SK-N-MC (cell line): ENCODE measurements at regions not wholly inside any gene's neighbourhood (a gene's known extent, or its start where the extent isn't known, plus 50 kb on each side); places are given as distances from the start of the nearest gene placed in this dataset.

Experiments used
- DNase-seq: peaks from one replicate; pipeline ENCODE4 v3.0.0-alpha.2; 2011; ENCODE audit warnings: low read depth, low spot score
- H3K27ac ChIP-seq: fragments of 200-600 bp; sonication (generic); 2 replicates; pipeline ENCODE4 v1.5.1; 2016; ENCODE audit warnings: mixed run types
- H3K36me3 ChIP-seq: fragments of 200-600 bp; sonication (generic); 2 replicates; pipeline ENCODE4 v1.6.1; 2017; ENCODE audit warnings: antibody characterized with exemption, low read length, mixed read lengths; ENCODE audit not compliant: insufficient read depth
- H3K4me3 ChIP-seq: fragments of 200-600 bp; sonication (generic); 2 replicates; pipeline ENCODE4 v1.5.1; 2016
- H3K9ac ChIP-seq: fragments of 200-600 bp; sonication (generic); 2 replicates; pipeline ENCODE4 v1.8.0; 2017; ENCODE audit warnings: mixed run types, mixed read lengths; ENCODE audit not compliant: insufficient read length
- H3K9me3 ChIP-seq: fragments of 200-600 bp; sonication (generic); 2 replicates; pipeline ENCODE4 v1.6.1; 2017; ENCODE audit warnings: low read depth, mild to moderate bottlenecking, antibody characterized with exemption, low read length, moderate library complexity, mixed read lengths
- EZH2 ChIP-seq: fragments of 200-600 bp; sonication (generic); IDR thresholded peaks from one replicate; pipeline ENCODE4 v1.6.1; 2017; ENCODE audit warnings: antibody characterized with exemption
- FOXP2 ChIP-seq: optimal IDR thresholded peaks from 2 replicates; pipeline ENCODE3; 2011; ENCODE audit warnings: mild to moderate bottlenecking, moderate library complexity; ENCODE audit not compliant: insufficient read depth; ENCODE audit errors: extremely low read length, control extremely low read depth
- POLR2AphosphoS5 ChIP-seq: IDR thresholded peaks from 2 replicates; pipeline ENCODE4 v1.6.1; 2012; ENCODE audit warnings: mild to moderate bottlenecking, low read depth, low read length, borderline replicate concordance

GRCh38 chr12:111212814-111213456, 156.0 kb downstream of the PHETA1 start:
- no peak for TF ChIP-seq EZH2
- no peak for TF ChIP-seq FOXP2
- TF ChIP-seq POLR2AphosphoS5 = no peak
- no peak overlapping the region for H3K9ac ChIP-seq

GRCh38 chr12:111211910-111212757, 156.8 kb downstream of the PHETA1 start:
- Histone ChIP-seq H3K27ac (no peak overlapping the region), H3K36me3 (no peaks in the 10 kb centered on the region), H3K9ac (no peak overlapping the region), H3K9me3 (no peaks in the 10 kb centered on the region), H3K4me3 (no peak overlapping the region)
- no peak for TF ChIP-seq EZH2
- no peak for TF ChIP-seq FOXP2
- TF ChIP-seq POLR2AphosphoS5 = no peak
- DNase-seq = no peak

More at GRCh38 chr12:111212814-111213456, 156.0 kb downstream of the PHETA1 start:
- Histone ChIP-seq H3K36me3 (no peaks in the 10 kb centered on the region), H3K4me3 (no peak overlapping the region), H3K9me3 (no peaks in the 10 kb centered on the region), H3K27ac (no peak overlapping the region)
- no peak for DNase-seq

GRCh38 chr12:111209811-111210210, 159.1 kb downstream of the PHETA1 start:
- no peak for DNase-seq
- Histone ChIP-seq H3K9ac (no peak overlapping the region), H3K9me3 (no peaks in the 10 kb centered on the region), H3K36me3 (no peaks in the 10 kb centered on the region), H3K27ac (no peak overlapping the region), H3K4me3 (no peak overlapping the region)
- TF ChIP-seq POLR2AphosphoS5 = no peak
- TF ChIP-seq EZH2 = no peak
- no peak for TF ChIP-seq FOXP2

- Histone ChIP-seq H3K9ac (no peak overlapping the region), H3K27ac (no peak overlapping the region), H3K4me3 (no peak overlapping the region), H3K9me3 (no peaks in the 10 kb centered on the region), H3K36me3 (no peaks in the 10 kb centered on the region)
- no peak for DNase-seq
- no peak for TF ChIP-seq EZH2
Observed at GRCh38 chr12:111207761-111208160, 161.1 kb downstream of the PHETA1 start.

- no peak overlapping the region for H3K4me3 ChIP-seq
- DNase-seq = no peak
- H3K36me3 ChIP-seq = no peaks in the 10 kb centered on the region
- no peak overlapping the region for H3K9ac ChIP-seq
- H3K27ac ChIP-seq = no peak overlapping the region
- TF ChIP-seq EZH2 (no peak), POLR2AphosphoS5 (no peak), FOXP2 (no peak)
- no peaks in the 10 kb centered on the region for H3K9me3 ChIP-seq
Observed at GRCh38 chr12:111204788-111205241, 164.1 kb downstream of the PHETA1 start.

- no peak overlapping the region for H3K27ac ChIP-seq
- H3K4me3 ChIP-seq = no peak overlapping the region
- no peak for DNase-seq
- H3K9ac ChIP-seq = no peak overlapping the region
- H3K36me3 ChIP-seq = no peaks in the 10 kb centered on the region
- H3K9me3 ChIP-seq = no peaks in the 10 kb centered on the region
- no peak for TF ChIP-seq POLR2AphosphoS5
- TF ChIP-seq EZH2 = no peak
- TF ChIP-seq FOXP2 = no peak
Observed at GRCh38 chr12:111203969-111204368, 164.9 kb downstream of the PHETA1 start.

GRCh38 chr12:111203446-111203845, 165.4 kb downstream of the PHETA1 start:
- H3K4me3 ChIP-seq = no peak overlapping the region
- H3K36me3 ChIP-seq = no peaks in the 10 kb centered on the region
- DNase-seq = no peak
- no peak overlapping the region for H3K27ac ChIP-seq
- no peaks in the 10 kb centered on the region for H3K9me3 ChIP-seq
- H3K9ac ChIP-seq = no peak overlapping the region
- TF ChIP-seq FOXP2 = no peak
- no peak for TF ChIP-seq POLR2AphosphoS5
- no peak for TF ChIP-seq EZH2

GRCh38 chr12:111202237-111202915, 166.5 kb downstream of the PHETA1 start:
- TF ChIP-seq EZH2 (no peak), POLR2AphosphoS5 (no peak), FOXP2 (no peak)
- Histone ChIP-seq H3K27ac (no peak overlapping the region), H3K9me3 (no peaks in the 10 kb centered on the region), H3K4me3 (no peak overlapping the region), H3K9ac (no peak overlapping the region), H3K36me3 (no peaks in the 10 kb centered on the region)
- DNase-seq = no peak
